ENCODE measurements at regions not wholly inside any gene's neighbourhood (a gene's known extent, or its start where the extent isn't known, plus 50 kb on each side); places are given as distances from the start of the nearest gene placed in this dataset.

GRCh38 chr14:38121320-38122020 is 86.2 kb upstream of the SSTR1 start:
- TF ChIP-seq POLR2A (IDR thresholded peaks at IDR 0.05; ENCODE audit: low read depth, low read length) = no peak
- no peak for TF ChIP-seq POLR2AphosphoS5 (IDR thresholded peaks at IDR 0.05; ENCODE audit: insufficient read depth, low read depth, low read length)
- TF ChIP-seq MAX (IDR thresholded peaks at IDR 0.05; ENCODE audit: insufficient read depth, insufficient read length) = no peak
- TF ChIP-seq CTCF (IDR thresholded peaks at IDR 0.05; ENCODE audit: extremely low read depth in 1 of 2, insufficient read depth in 1 of 2, low read depth in 1 of 2, low read length in 2 of 2) = no peak
- no peak for TF ChIP-seq GATA2 (IDR thresholded peaks at IDR 0.05; ENCODE audit: insufficient read depth, insufficient read length, low read depth, low read length)
- TF ChIP-seq EZH2 (IDR thresholded peaks at IDR 0.05; ENCODE audit: borderline replicate concordance, low read depth, low read length, severe bottlenecking) = no peak
- TF ChIP-seq JUN (IDR thresholded peaks at IDR 0.05; ENCODE audit: borderline replicate concordance, insufficient read depth, insufficient read length, low read depth) = no peak
- no peak for TF ChIP-seq FOS (IDR thresholded peaks at IDR 0.05; ENCODE audit: borderline replicate concordance, insufficient read depth, low read length)
- TF ChIP-seq MYC (IDR thresholded peaks at IDR 0.05; ENCODE audit: low read depth, low read length) = no peak
- Histone ChIP-seq H4K20me1 (replicated peaks; ENCODE audit: control insufficient read depth, extremely low read depth, insufficient read depth, low read length) (no peaks in the 10 kb centered on the region), H3K4me3 (replicated peaks in 1 of 3; ENCODE audit: insufficient read depth in 1 of 3, low read depth in 1 of 3, low read length in 3 of 3) (no peak overlapping the region), H3K4me2 (ENCODE audit: insufficient read depth, low read length) (no peak overlapping the region), H3K9ac (replicated peaks; ENCODE audit: extremely low read depth, insufficient read depth, low read length) (no peak overlapping the region), H3K27ac (ENCODE audit: insufficient read depth, low read depth, low read length) (no peak overlapping the region), H3K27me3 (ENCODE audit: control insufficient read depth in 2 of 2, insufficient read depth in 2 of 2, low read length in 2 of 2) (peaks cover 0 to 2% of the 10 kb centered on the region in 2 experiments), H2AFZ (ENCODE audit: low read depth, low read length) (no peak overlapping the region), H3K9me1 (replicated peaks; ENCODE audit: control insufficient read depth, extremely low read depth, insufficient read depth, low read length) (no peaks in the 10 kb centered on the region), H3K79me2 (ENCODE audit: control insufficient read depth, insufficient read depth, low read length) (no peaks in the 10 kb centered on the region), H3K4me1 (ENCODE audit: control insufficient read depth, extremely low read depth, insufficient read depth, low read length) (no peaks in the 10 kb centered on the region), H3K36me3 (ENCODE audit: control insufficient read depth in 2 of 2, extremely low read depth in 1 of 2, insufficient read depth in 2 of 2, low read length in 2 of 2) (no peaks in the 10 kb centered on the region), H3K9me3 (replicated peaks; ENCODE audit: control insufficient read depth, insufficient read depth, low read length) (no peaks in the 10 kb centered on the region)
- POLR2A ChIA-PET = no interaction called here
- dilution Hi-C loops (cut with MboI; ENCODE audit: extremely low pct_ligation_motif_present, low sequenced_read_pairs) = no loop called here
- DNase-seq (ENCODE audit: low read depth, low spot score) = peak; percentile 22
- BruUV-seq (replicated peaks) = no TSS peak
- intact Hi-C loops (cut with micrococcal nuclease) = no loop called here
- CTCF ChIA-PET = interaction anchor here (0.6 to 1.2 kb wide), 2 partner anchors 12 to 26 kb away, joined by 3 to 4 read pairs; no protein-coding TSS in a partner anchor
- FAIRE-seq = no peak
